ENCODE measurements at regions not wholly inside any gene's neighbourhood (a gene's known extent, or its start where the extent isn't known, plus 50 kb on each side); places are given as distances from the start of the nearest gene placed in this dataset.

DNA sequence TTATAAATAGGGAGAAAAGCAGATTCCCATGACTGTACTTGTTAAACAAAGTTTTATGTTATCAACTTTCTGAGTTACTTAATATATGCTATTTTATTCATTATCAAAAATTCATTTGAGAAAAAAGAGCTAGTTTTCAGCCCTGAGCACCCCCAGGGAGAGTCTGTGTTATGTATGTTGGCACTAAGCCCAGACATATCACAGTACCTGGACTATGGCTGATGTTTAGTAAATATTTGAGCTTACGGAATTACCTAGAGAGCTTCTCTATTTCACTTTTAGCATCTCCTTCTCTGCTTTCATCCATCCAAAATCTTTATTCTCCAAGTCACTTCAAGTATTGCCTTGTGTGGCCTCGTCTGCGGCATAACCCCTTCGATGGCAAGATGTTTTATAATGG lies 225.9 kb upstream of the PCSK5 start:
- no peak overlapping the region for H3K4me3 ChIP-seq (ENCODE audit: low read depth in 2 of 2, low read length in 2 of 2)
- CTCF ChIA-PET, result no interaction called here
- no peaks in the 10 kb centered on the region for H3K36me3 ChIP-seq (ENCODE audit: control insufficient read depth, insufficient read depth, low read length)
- ATAC-seq (no peak), DNase-seq (ENCODE audit: low read depth, low spot score) (no peak)
- intact Hi-C loops (cut with micrococcal nuclease; ENCODE audit: unreplicated experiment) (no loop called here), in situ Hi-C loops (cut with HindIII; ENCODE audit: low pct_unique_long_range_greater_than_20kb, low sequenced_read_pairs) (no loop called here)
- no TSS peak for BruUV-seq (replicated peaks)
- no peak overlapping the region for H3K27ac ChIP-seq (ENCODE audit: low read length)
- POLR2A ChIA-PET, result no interaction called here
- TF ChIP-seq, protein P1, sequence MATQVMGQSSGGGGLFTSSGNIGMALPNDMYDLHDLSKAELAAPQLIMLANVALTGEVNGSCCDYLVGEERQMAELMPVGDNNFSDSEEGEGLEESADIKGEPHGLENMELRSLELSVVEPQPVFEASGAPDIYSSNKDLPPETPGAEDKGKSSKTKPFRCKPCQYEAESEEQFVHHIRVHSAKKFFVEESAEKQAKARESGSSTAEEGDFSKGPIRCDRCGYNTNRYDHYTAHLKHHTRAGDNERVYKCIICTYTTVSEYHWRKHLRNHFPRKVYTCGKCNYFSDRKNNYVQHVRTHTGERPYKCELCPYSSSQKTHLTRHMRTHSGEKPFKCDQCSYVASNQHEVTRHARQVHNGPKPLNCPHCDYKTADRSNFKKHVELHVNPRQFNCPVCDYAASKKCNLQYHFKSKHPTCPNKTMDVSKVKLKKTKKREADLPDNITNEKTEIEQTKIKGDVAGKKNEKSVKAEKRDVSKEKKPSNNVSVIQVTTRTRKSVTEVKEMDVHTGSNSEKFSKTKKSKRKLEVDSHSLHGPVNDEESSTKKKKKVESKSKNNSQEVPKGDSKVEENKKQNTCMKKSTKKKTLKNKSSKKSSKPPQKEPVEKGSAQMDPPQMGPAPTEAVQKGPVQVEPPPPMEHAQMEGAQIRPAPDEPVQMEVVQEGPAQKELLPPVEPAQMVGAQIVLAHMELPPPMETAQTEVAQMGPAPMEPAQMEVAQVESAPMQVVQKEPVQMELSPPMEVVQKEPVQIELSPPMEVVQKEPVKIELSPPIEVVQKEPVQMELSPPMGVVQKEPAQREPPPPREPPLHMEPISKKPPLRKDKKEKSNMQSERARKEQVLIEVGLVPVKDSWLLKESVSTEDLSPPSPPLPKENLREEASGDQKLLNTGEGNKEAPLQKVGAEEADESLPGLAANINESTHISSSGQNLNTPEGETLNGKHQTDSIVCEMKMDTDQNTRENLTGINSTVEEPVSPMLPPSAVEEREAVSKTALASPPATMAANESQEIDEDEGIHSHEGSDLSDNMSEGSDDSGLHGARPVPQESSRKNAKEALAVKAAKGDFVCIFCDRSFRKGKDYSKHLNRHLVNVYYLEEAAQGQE (IDR thresholded peaks at IDR 0.05; ENCODE audit: insufficient read depth in 1 of 2, low read depth in 2 of 2, low read length in 1 of 2), result no peak
- TF ChIP-seq TCF7L2 (IDR thresholded peaks at IDR 0.05; ENCODE audit: low read depth, low read length) (no peak), POLR2AphosphoS5 (IDR thresholded peaks at IDR 0.05; ENCODE audit: low read depth, low read length) (no peak), SIN3A (IDR thresholded peaks at IDR 0.05; ENCODE audit: borderline replicate concordance, insufficient read depth, low read depth, low read length) (no peak)
- no peaks in the 10 kb centered on the region for H3K27me3 ChIP-seq (ENCODE audit: control insufficient read depth, insufficient read depth, low read length)
- H3K4me1 ChIP-seq (ENCODE audit: control insufficient read depth, insufficient read depth, low read length), result no peaks in the 10 kb centered on the region
- H3K9me3 ChIP-seq (ENCODE audit: control insufficient read depth, insufficient read depth, low read depth, low read length), result no peaks in the 10 kb centered on the region

DNA sequence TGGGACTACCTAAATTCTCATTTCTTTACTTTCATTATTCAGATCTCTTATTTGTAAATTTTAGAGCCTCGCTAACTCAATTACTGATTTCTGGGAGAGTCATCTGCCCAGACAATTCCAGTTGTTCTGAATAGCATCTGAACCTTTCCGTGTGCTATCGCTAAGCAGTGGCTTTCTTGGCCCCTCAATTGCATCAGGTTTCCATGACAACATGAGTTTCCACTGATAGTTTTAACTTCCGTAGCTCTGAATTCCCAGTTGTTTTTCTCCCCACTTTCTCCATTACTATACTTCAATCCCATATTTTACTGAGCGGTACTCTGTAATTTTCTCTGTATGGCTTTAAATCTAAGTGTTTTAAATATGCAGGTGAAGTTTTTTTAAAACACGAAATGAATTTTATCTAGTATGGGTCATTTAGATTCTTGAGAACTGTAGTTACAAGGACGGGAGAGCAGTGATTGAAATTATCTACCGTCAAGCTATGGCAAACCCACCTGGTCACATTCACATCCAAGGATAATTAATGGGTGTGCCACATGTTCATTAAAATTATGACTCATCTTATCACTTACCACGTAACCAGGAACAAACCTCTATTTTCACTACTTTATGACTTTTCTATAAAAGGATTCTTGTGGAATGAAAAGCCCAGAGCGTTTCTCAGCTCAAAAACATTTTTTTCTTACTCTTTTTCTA lies 223.5 kb upstream of the PCSK5 start:
- H3K36me3 ChIP-seq (ENCODE audit: control insufficient read depth, insufficient read depth, low read length), result no peaks in the 10 kb centered on the region
- no peaks in the 10 kb centered on the region for H3K4me1 ChIP-seq (ENCODE audit: control insufficient read depth, insufficient read depth, low read length)
- intact Hi-C loops (cut with micrococcal nuclease; ENCODE audit: unreplicated experiment) (no loop called here), in situ Hi-C loops (cut with HindIII; ENCODE audit: low pct_unique_long_range_greater_than_20kb, low sequenced_read_pairs) (no loop called here)
- DNase-seq (ENCODE audit: low read depth, low spot score), result no peak
- TF ChIP-seq, protein P2, sequence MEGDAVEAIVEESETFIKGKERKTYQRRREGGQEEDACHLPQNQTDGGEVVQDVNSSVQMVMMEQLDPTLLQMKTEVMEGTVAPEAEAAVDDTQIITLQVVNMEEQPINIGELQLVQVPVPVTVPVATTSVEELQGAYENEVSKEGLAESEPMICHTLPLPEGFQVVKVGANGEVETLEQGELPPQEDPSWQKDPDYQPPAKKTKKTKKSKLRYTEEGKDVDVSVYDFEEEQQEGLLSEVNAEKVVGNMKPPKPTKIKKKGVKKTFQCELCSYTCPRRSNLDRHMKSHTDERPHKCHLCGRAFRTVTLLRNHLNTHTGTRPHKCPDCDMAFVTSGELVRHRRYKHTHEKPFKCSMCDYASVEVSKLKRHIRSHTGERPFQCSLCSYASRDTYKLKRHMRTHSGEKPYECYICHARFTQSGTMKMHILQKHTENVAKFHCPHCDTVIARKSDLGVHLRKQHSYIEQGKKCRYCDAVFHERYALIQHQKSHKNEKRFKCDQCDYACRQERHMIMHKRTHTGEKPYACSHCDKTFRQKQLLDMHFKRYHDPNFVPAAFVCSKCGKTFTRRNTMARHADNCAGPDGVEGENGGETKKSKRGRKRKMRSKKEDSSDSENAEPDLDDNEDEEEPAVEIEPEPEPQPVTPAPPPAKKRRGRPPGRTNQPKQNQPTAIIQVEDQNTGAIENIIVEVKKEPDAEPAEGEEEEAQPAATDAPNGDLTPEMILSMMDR (IDR thresholded peaks at IDR 0.05), result no peak
- TF ChIP-seq, protein P1 (IDR thresholded peaks at IDR 0.05; ENCODE audit: insufficient read depth in 1 of 2, low read depth in 2 of 2, low read length in 1 of 2), result no peak
- no peak for TF ChIP-seq TCF7L2 (IDR thresholded peaks at IDR 0.05; ENCODE audit: low read depth, low read length)
- ChIA-PET CTCF (no interaction called here), POLR2A (no interaction called here)
- H3K27ac ChIP-seq (ENCODE audit: low read length), result no peak overlapping the region
- no peak for ATAC-seq
- no peaks in the 10 kb centered on the region for H3K9me3 ChIP-seq (ENCODE audit: control insufficient read depth, insufficient read depth, low read depth, low read length)
- no TSS peak for BruUV-seq (replicated peaks)
- H3K4me3 ChIP-seq (ENCODE audit: low read depth in 2 of 2, low read length in 2 of 2), result no peak overlapping the region
- H3K27me3 ChIP-seq (ENCODE audit: control insufficient read depth, insufficient read depth, low read length), result no peaks in the 10 kb centered on the region
